HG03103 (cell line): ENCODE measurements at regions not wholly inside any gene's neighbourhood (a gene's known extent, or its start where the extent isn't known, plus 50 kb on each side); places are given as distances from the start of the nearest gene placed in this dataset.

ENCODE experiments used
- ATAC-seq: cut with Tn5 transposase; IDR thresholded peaks from one replicate; pipeline ENCODE4 v1.9.1; 2021; ENCODE audit warnings: low read depth; ENCODE audit not compliant: unreplicated experiment

DNA sequence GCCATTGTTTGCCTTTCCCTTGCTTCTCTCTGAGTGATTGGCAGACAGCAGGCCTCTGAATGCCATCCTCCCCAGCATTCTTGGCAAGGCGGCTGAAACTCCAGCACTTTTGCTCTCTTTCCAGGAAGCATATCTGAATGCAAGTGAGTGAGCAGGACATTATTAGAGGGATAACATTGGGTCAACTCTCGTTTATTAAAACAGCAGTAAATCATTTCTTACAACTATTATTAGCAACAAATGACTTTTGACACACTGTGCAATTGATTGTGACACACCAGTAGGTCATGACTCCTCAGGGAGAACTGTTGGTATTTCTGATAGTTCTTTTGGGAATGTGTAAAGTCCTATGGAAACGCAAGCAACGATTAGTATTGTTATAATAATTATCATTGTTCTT, 103.8 kb downstream of the EFNB1 start:
- ATAC-seq: no peak

DNA sequence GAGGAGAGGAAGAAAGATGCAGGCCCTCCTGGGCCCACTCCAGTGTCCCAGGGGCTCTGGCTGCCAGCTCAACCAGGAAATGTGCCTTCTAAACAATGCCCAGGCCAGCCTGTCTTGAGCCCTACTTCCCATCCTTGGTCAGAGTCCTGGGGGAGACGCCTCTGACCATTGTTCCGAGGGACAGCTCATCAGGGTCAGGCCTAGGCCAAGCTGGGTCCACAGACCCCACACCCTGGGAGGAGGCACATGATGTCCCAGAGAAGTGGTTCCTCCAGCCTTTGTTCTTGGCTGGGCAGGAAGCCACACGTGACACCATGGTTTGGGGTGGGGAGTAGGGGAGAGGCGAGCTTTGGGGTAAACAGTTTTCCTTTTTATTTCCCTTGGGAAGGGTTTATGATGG, 102.5 kb downstream of the EFNB1 start:
- ATAC-seq: no peak

DNA sequence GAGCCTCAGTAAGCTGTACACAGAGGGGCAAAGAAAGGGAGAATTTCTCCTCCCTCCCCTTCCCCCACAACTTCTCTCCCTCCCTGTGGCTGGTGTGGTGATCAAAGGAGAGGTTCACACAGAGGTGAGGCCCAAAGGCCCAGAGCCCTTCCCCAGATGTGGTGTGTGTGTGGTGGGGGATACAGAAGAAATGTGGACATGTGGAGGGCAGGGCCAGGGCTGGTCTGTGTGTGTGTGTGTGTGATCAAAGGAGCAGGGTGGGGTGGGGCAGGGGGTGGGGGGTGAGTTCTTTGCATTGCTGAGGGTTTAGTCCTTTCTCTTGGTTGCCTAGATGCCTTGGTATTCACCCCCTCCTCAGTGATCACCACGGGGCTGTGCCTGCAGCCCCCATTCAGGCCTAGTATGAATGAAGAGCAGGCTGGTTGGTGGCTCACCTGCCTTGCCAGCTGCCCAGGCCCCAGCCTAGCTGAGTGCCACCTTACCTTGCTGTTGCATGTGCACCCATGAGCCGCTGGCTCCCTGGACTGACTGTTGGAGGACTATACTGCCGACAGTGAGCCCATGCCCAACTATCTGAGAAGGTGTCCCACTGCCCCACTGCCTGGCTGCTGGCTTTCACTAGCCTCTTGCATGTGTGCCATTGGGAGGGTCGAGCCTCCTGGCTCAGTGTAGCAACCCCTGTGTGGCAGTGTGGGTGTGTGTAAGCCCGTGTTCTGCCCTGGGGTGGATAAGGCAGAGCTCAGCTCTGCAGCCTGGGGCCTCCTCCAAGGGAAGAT, 101.9 kb downstream of the EFNB1 start:
- ATAC-seq: no peak

GRCh38 chrX:68929332-68930150, 100.7 kb downstream of the EFNB1 start:
- ATAC-seq: no peak

GRCh38 chrX:68928401-68928800, 99.6 kb downstream of the EFNB1 start:
- no peak for ATAC-seq

GRCh38 chrX:68927178-68927577, 98.4 kb downstream of the EFNB1 start:
- ATAC-seq: no peak

DNA sequence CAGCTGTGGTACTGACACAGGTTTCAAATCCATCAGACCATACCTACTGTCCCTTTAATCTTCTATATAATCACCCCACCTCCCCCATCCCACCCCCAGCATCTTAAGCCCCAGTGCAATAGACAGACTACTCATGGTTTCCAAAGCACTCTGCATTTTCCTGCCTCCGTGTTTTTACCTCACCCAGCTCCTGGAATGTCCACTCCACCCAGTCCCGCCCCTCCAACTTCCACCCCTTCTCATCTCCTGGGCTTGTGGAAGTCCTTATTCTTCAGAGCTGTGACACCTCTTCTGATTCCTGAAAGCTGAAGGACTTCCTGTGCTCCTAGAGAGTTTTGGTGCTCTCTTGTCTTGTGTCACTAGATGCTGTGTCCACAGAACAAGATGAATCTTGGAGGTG, 94.3 kb downstream of the EFNB1 start:
- no peak for ATAC-seq

DNA sequence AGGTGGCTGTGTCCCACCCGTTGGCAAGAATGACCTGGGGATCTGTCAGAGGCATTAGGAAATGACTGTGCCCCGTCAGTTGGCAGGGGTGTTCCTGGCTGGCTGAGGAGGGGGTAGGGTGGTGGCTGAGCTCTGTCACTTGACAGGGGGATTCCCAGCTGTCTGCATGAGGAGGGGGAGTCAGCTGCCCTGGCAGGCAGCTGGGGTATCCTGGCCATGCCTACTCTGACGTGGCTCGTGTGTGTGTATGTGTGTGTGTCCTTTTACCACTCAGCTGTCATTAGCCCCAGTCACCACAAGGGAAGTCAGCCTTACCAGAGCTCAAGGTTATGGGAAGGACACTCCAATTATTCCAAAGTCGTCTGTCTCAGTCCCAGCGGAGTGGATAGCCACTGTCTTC, 93.2 kb downstream of the EFNB1 start:
- ATAC-seq: no peak

- no peak for ATAC-seq
Observed at GRCh38 chrX:68920561-68920960, 91.7 kb downstream of the EFNB1 start.

DNA sequence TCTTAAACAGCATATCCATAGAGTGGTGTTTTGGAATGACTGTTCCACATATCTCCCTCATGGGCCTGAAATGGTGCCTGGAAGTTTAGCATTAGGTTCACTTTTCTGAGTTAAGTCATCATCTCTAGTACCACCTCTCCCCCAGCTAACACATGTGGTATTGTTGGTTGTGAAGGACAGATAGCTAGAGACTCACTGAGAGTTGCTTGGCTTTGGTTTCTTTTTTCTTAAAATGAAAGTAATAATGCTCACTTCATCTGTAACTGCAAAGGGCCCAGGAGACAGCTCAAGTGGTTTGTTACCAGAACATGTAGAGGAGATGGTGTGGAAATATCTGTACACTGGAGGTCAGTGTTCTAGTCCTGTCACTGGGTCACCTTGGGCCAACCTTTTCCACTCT, 90.9 kb downstream of the EFNB1 start:
- no peak for ATAC-seq

DNA sequence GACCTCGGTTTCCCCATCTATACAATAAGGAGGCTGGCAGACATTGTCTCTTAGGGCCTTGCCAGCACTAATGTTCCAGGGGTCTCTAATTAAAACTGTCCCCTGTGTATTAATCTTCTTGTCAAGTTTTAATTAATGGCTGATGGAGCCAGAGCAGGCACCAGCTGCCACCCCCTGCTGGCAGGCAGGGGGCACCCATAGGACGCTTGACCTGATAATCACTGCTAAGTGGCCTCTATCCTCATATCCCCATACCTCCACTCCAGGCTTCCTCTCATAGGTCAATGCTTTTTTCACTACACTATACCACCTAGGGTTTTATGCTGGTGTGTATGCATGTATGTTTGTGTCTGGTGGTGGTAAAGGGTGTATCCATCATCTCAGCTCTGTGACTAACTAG, 89.4 kb downstream of the EFNB1 start:
- ATAC-seq: no peak

- no peak for ATAC-seq
Observed at GRCh38 chrX:68917799-68918198, 89.0 kb downstream of the EFNB1 start.

DNA sequence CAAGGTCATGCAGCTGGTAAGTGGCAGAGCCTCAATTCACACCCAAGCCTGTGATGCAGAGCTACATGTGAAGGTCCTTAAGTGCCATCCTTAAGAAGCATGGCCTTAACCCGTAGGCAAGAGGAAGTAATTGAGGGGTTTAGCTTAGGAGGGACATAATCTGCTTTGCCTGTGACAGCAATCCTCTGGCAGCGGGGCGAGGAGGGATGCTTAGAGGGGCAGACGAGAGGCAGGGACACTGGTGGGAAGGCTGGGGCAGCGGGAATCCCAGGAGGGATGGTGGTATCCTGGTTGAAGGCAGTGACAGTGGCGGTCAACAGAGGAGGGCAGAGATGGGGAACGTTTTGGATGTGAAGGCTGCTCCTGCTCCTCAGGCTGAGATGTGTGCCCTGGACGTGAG, 88.1 kb downstream of the EFNB1 start:
- ATAC-seq: no peak

GRCh38 chrX:68915778-68916177, 87.0 kb downstream of the EFNB1 start:
- no peak for ATAC-seq

DNA sequence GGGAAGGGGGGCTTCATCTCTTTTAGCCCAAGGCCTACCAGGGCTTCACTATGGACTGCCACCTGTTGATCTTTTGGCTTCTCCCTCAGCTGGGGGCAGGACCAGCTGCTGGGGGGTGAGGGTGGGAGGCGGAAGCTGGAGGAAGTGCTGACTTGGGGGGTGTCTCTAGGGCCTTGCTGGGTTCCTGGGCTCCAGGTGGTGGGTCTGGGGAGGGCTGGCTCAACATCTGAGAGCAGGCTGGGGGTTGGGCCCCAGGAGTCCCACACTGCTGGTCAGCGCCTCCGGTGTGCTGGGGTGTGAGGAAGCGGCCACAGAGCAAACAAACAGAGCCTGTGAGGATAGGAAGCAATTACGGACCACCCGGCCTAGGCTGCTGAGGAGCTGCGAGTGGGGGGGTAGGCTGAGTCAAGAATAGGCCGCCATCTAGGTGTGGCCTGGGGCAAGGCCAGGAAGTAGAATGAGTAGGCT, 85.7 kb downstream of the EFNB1 start:
- no peak for ATAC-seq

- no peak for ATAC-seq
Observed at GRCh38 chrX:68913249-68913547, 84.4 kb downstream of the EFNB1 start.

DNA sequence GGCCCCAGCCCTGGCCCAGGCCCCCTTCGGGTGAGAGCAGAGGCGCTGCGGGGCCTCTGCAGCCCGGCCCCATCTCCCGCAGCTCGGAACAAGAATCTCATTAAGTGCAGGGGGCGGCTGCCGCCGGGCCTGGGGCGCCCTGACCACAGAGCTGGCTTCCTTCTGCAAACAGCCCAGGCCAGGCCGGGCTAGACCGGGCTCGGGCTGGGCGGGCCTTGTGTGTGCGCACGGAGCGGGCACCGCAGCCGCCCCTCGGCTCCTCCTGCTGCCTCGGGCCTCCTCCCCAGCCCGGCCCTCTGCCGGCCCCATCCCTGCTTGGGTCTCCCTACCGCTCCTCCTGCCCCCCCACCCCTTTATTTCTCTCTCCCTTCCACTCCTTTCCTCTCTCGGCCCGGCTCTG, 83.3 kb downstream of the EFNB1 start:
- no peak for ATAC-seq

DNA sequence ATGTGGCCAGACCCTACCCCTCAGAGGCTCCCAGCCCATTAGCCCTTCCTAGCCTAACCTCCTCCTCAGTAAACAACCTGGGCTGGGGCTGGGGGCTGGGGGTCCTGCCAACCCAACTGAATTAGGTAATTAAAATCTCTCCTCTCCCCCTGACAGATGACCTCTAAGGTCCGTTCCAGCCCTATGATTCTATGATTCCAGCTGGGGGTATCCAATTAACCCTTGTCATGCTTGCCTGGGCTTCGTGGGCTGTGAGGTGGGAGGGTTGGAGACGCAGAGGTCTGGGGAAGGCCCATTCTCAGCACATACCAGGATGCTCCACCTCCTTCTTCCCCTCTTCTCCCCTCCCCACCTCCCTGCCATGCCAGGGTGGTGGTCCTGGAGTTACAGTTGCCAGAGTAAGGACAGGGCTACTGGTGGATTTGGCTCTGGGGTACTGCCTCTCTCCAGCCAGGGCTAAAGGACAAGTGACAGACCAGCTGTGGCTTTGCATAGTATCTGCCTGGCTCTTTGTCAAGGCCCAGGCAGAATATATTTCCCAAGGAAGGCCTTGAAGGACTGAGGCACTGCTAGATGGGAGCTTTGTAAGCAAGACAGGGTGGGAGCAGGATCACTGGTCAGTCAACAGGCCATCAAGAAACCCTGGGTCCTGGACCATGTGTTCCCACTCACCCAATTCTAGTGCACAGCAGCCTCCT, 82.1 kb downstream of the EFNB1 start:
- no peak for ATAC-seq

- no peak for ATAC-seq
Observed at GRCh38 chrX:68909945-68910344, 81.1 kb downstream of the EFNB1 start.

DNA sequence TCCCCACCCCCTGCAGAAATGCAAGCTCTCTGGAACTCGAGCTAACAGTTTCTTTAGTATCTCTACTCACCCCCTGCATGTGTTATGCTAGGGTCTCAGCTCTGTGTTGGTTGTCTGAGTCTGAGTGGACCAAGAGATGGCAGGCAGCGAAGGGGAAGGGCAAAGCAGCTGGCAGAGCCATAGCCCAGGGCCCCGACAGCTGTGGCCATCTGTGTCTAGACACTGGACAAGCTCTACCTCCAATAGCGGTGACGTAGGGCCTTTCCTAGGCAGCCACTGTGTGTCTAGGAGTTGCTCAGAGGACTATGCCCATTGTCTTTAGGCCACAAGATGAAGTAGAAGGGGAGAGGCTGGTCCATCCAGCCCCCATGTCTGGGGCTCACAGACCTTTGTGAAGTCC, 79.2 kb downstream of the EFNB1 start:
- ATAC-seq: no peak

- no peak for ATAC-seq
Observed at GRCh38 chrX:68902706-68903504, 74.1 kb downstream of the EFNB1 start.
